SK-N-SH treated with all-trans-retinoic acid at 6 μM for 48 hours (cell line): ENCODE measurements at regions not wholly inside any gene's neighbourhood (a gene's known extent, or its start where the extent isn't known, plus 50 kb on each side); places are given as distances from the start of the nearest gene placed in this dataset.

Experiments used
- ESRRG ChIP-seq: fragments of 250-450 bp; sonication (Bioruptor Pico); IDR thresholded peaks from 2 replicates; pipeline ENCODE4 v1.6.1; 2021; ENCODE audit warnings: mild to moderate bottlenecking
- ISL1 ChIP-seq: fragments of 250-450 bp; sonication (Bioruptor Pico); IDR thresholded peaks from 2 replicates; pipeline ENCODE4 v2.1.2; 2022; ENCODE audit warnings: mild to moderate bottlenecking, moderate library complexity
- OSR1 ChIP-seq: fragments of 250-450 bp; sonication (Bioruptor Pico); IDR thresholded peaks from 2 replicates; pipeline ENCODE4 v1.8.0; 2022; ENCODE audit warnings: moderate library complexity, mild to moderate bottlenecking, inconsistent platforms
- POU6F1 ChIP-seq: fragments of 250-450 bp; sonication (Bioruptor Pico); IDR thresholded peaks from 2 replicates; pipeline ENCODE4 v1.8.0; 2021; ENCODE audit warnings: low read depth, mild to moderate bottlenecking, moderate library complexity, borderline replicate concordance
- RARB ChIP-seq: fragments of 250-450 bp; sonication (Bioruptor Pico); IDR thresholded peaks from 2 replicates; pipeline ENCODE4 v1.8.0; 2021; ENCODE audit warnings: mild to moderate bottlenecking, moderate library complexity
- SNAI2 ChIP-seq: fragments of 250-450 bp; sonication (Bioruptor Pico); IDR thresholded peaks from 2 replicates; pipeline ENCODE4 v1.5.0; 2020; ENCODE audit warnings: mild to moderate bottlenecking, moderate library complexity
- TCF4 ChIP-seq: fragments of 250-450 bp; sonication (Bioruptor Pico); IDR thresholded peaks from 2 replicates; pipeline ENCODE4 v1.8.0; 2021; ENCODE audit warnings: mild to moderate bottlenecking, moderate library complexity, borderline replicate concordance
- ZC3H10 ChIP-seq: fragments of 250-450 bp; sonication (Bioruptor Pico); IDR thresholded peaks from 2 replicates; pipeline ENCODE4 v1.5.1; 2021; ENCODE audit warnings: mild to moderate bottlenecking, moderate library complexity
- ZFP3 ChIP-seq: fragments of 250-450 bp; sonication (Bioruptor Pico); IDR thresholded peaks from 2 replicates; pipeline ENCODE4 v1.5.0; 2020; ENCODE audit warnings: mild to moderate bottlenecking, moderate library complexity
- ZFP30 ChIP-seq: fragments of 450-650 bp; formaldehyde crosslinking; IDR thresholded peaks from 2 replicates; pipeline ENCODE4 v1.5.0; 2022; ENCODE audit warnings: mild to moderate bottlenecking, moderate library complexity
- ZNF8 ChIP-seq: fragments of 450-650 bp; formaldehyde crosslinking; IDR thresholded peaks from 2 replicates; pipeline ENCODE4 v1.5.0; 2020; ENCODE audit warnings: mild to moderate bottlenecking, moderate library complexity
- TF ChIP-seq, protein P1 (sequence below): fragments of 250-450 bp; sonication (Bioruptor Pico); IDR thresholded peaks from 2 replicates; pipeline ENCODE4 v1.8.0; 2020; ENCODE audit warnings: mild to moderate bottlenecking, moderate library complexity, borderline replicate concordance
- TF ChIP-seq, protein P2 (sequence below): fragments of 250-450 bp; sonication (Bioruptor Pico); IDR thresholded peaks from 2 replicates; pipeline ENCODE4 v1.5.0; 2020; ENCODE audit warnings: mild to moderate bottlenecking, moderate library complexity

GRCh38 chr18:79580498-79581171 lies 99.0 kb upstream of the CTDP1 start:
- no peak for TF ChIP-seq OSR1 (CRISPR knock-in tag)
- TF ChIP-seq ZFP30 (CRISPR knock-in tag), result no peak
- no peak for TF ChIP-seq ISL1 (CRISPR knock-in tag)
- TF ChIP-seq, protein P1, sequence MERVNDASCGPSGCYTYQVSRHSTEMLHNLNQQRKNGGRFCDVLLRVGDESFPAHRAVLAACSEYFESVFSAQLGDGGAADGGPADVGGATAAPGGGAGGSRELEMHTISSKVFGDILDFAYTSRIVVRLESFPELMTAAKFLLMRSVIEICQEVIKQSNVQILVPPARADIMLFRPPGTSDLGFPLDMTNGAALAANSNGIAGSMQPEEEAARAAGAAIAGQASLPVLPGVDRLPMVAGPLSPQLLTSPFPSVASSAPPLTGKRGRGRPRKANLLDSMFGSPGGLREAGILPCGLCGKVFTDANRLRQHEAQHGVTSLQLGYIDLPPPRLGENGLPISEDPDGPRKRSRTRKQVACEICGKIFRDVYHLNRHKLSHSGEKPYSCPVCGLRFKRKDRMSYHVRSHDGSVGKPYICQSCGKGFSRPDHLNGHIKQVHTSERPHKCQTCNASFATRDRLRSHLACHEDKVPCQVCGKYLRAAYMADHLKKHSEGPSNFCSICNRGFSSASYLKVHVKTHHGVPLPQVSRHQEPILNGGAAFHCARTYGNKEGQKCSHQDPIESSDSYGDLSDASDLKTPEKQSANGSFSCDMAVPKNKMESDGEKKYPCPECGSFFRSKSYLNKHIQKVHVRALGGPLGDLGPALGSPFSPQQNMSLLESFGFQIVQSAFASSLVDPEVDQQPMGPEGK (CRISPR knock-in tag), result no peak
- no peak for TF ChIP-seq ZNF8 (CRISPR knock-in tag)
- TF ChIP-seq ZFP3 (CRISPR knock-in tag), result no peak
- no peak for TF ChIP-seq ZC3H10
- TF ChIP-seq, protein P2, sequence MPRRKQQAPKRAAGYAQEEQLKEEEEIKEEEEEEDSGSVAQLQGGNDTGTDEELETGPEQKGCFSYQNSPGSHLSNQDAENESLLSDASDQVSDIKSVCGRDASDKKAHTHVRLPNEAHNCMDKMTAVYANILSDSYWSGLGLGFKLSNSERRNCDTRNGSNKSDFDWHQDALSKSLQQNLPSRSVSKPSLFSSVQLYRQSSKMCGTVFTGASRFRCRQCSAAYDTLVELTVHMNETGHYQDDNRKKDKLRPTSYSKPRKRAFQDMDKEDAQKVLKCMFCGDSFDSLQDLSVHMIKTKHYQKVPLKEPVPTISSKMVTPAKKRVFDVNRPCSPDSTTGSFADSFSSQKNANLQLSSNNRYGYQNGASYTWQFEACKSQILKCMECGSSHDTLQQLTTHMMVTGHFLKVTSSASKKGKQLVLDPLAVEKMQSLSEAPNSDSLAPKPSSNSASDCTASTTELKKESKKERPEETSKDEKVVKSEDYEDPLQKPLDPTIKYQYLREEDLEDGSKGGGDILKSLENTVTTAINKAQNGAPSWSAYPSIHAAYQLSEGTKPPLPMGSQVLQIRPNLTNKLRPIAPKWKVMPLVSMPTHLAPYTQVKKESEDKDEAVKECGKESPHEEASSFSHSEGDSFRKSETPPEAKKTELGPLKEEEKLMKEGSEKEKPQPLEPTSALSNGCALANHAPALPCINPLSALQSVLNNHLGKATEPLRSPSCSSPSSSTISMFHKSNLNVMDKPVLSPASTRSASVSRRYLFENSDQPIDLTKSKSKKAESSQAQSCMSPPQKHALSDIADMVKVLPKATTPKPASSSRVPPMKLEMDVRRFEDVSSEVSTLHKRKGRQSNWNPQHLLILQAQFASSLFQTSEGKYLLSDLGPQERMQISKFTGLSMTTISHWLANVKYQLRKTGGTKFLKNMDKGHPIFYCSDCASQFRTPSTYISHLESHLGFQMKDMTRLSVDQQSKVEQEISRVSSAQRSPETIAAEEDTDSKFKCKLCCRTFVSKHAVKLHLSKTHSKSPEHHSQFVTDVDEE, result no peak
- no peak for TF ChIP-seq TCF4 (CRISPR knock-in tag)
- TF ChIP-seq ESRRG, result no peak
- no peak for TF ChIP-seq RARB (CRISPR knock-in tag)
- no peak for TF ChIP-seq SNAI2 (CRISPR knock-in tag)
- no peak for TF ChIP-seq POU6F1 (CRISPR knock-in tag)
